ENCODE measurements at regions not wholly inside any gene's neighbourhood (a gene's known extent, or its start where the extent isn't known, plus 50 kb on each side); places are given as distances from the start of the nearest gene placed in this dataset.

GRCh38 chr9:7452378-7452777 lies 347.2 kb downstream of the DMAC1 start:
- Histone ChIP-seq H3K9me3 (ENCODE audit: insufficient read depth, low read depth, low read length) (no peaks in the 10 kb centered on the region), H3K36me3 (ENCODE audit: insufficient read depth, low read length) (no peaks in the 10 kb centered on the region), H3K9ac (ENCODE audit: low read length) (no peak overlapping the region), H2AFZ (ENCODE audit: low read depth, low read length) (no peak overlapping the region), H3K4me1 (ENCODE audit: insufficient read depth, low read length) (no peaks in the 10 kb centered on the region), H3K4me3 (ENCODE audit: insufficient read depth, low read depth, low read length) (no peak overlapping the region), H3K79me2 (ENCODE audit: insufficient read depth, low read length) (no peaks in the 10 kb centered on the region), H3K4me2 (ENCODE audit: low read length) (no peak overlapping the region), H3K27me3 (ENCODE audit: insufficient read depth, low read length) (no peaks in the 10 kb centered on the region), H4K20me1 (ENCODE audit: insufficient read depth, low read length) (no peaks in the 10 kb centered on the region), H3K27ac (ENCODE audit: low read depth, low read length) (no peak overlapping the region)
- peak; percentile 34 for DNase-seq (ENCODE audit: low read depth)
- Mint-ChIP-seq H3K27ac (ENCODE audit: unreplicated experiment) (no peak overlapping the region), H3K4me1 (ENCODE audit: low read depth, unreplicated experiment) (peaks cover 8% of the 10 kb centered on the region), H3K27me3 (ENCODE audit: low read depth, unreplicated experiment) (no peaks in the 10 kb centered on the region), H3K4me3 (ENCODE audit: unreplicated experiment) (no peak overlapping the region), H3K36me3 (ENCODE audit: low read depth, unreplicated experiment) (no peaks in the 10 kb centered on the region), H3K9me3 (ENCODE audit: unreplicated experiment) (peaks cover 2% of the 10 kb centered on the region)
- TF ChIP-seq CTCF (IDR thresholded peaks at IDR 0.05; ENCODE audit: insufficient read depth, low read depth, low read length) (no peak), EZH2 (IDR thresholded peaks at IDR 0.05; ENCODE audit: insufficient read depth, low read length) (no peak)
- no peak for FAIRE-seq

- H3K27me3 Mint-ChIP-seq (ENCODE audit: low read depth, unreplicated experiment) = no peaks in the 10 kb centered on the region
- no peak overlapping the region for H3K4me3 Mint-ChIP-seq (ENCODE audit: unreplicated experiment)
- FAIRE-seq (no peak), DNase-seq (ENCODE audit: low read depth) (no peak)
- no peak overlapping the region for H3K27ac Mint-ChIP-seq (ENCODE audit: unreplicated experiment)
- Histone ChIP-seq H3K36me3 (ENCODE audit: insufficient read depth, low read length) (no peaks in the 10 kb centered on the region), H3K79me2 (ENCODE audit: insufficient read depth, low read length) (no peaks in the 10 kb centered on the region), H3K4me1 (ENCODE audit: insufficient read depth, low read length) (no peaks in the 10 kb centered on the region), H2AFZ (ENCODE audit: low read depth, low read length) (no peak overlapping the region), H3K4me3 (ENCODE audit: insufficient read depth, low read depth, low read length) (no peak overlapping the region), H4K20me1 (ENCODE audit: insufficient read depth, low read length) (no peaks in the 10 kb centered on the region), H3K27ac (ENCODE audit: low read depth, low read length) (no peak overlapping the region), H3K9me3 (ENCODE audit: insufficient read depth, low read depth, low read length) (no peaks in the 10 kb centered on the region), H3K27me3 (ENCODE audit: insufficient read depth, low read length) (no peaks in the 10 kb centered on the region), H3K9ac (ENCODE audit: low read length) (no peak overlapping the region), H3K4me2 (ENCODE audit: low read length) (no peak overlapping the region)
- no peak for TF ChIP-seq CTCF (IDR thresholded peaks at IDR 0.05; ENCODE audit: insufficient read depth, low read depth, low read length)
- H3K9me3 Mint-ChIP-seq (ENCODE audit: unreplicated experiment) = peaks cover 2% of the 10 kb centered on the region
- peaks cover 8% of the 10 kb centered on the region for H3K4me1 Mint-ChIP-seq (ENCODE audit: low read depth, unreplicated experiment)
- no peaks in the 10 kb centered on the region for H3K36me3 Mint-ChIP-seq (ENCODE audit: low read depth, unreplicated experiment)
Measured at GRCh38 chr9:7451062-7451461, 348.5 kb downstream of the DMAC1 start.

- Histone ChIP-seq H3K4me3 (ENCODE audit: insufficient read depth, low read depth, low read length) (no peak overlapping the region), H3K9ac (ENCODE audit: low read length) (no peak overlapping the region), H3K79me2 (ENCODE audit: insufficient read depth, low read length) (no peaks in the 10 kb centered on the region), H2AFZ (ENCODE audit: low read depth, low read length) (no peak overlapping the region), H3K4me2 (ENCODE audit: low read length) (no peak overlapping the region), H3K27me3 (ENCODE audit: insufficient read depth, low read length) (no peaks in the 10 kb centered on the region), H3K4me1 (ENCODE audit: insufficient read depth, low read length) (no peaks in the 10 kb centered on the region), H3K36me3 (ENCODE audit: insufficient read depth, low read length) (no peaks in the 10 kb centered on the region), H3K27ac (ENCODE audit: low read depth, low read length) (no peak overlapping the region), H4K20me1 (ENCODE audit: insufficient read depth, low read length) (no peaks in the 10 kb centered on the region), H3K9me3 (ENCODE audit: insufficient read depth, low read depth, low read length) (no peaks in the 10 kb centered on the region)
- H3K27me3 Mint-ChIP-seq (ENCODE audit: low read depth, unreplicated experiment) = no peaks in the 10 kb centered on the region
- H3K9me3 Mint-ChIP-seq (ENCODE audit: unreplicated experiment) = no peaks in the 10 kb centered on the region
- FAIRE-seq (no peak), DNase-seq (ENCODE audit: low read depth) (peak; percentile 6)
- no peak for TF ChIP-seq EZH2 (IDR thresholded peaks at IDR 0.05; ENCODE audit: insufficient read depth, low read length)
- TF ChIP-seq CTCF (IDR thresholded peaks at IDR 0.05; ENCODE audit: insufficient read depth, low read depth, low read length) = no peak
- no peaks in the 10 kb centered on the region for H3K4me1 Mint-ChIP-seq (ENCODE audit: low read depth, unreplicated experiment)
- no peak overlapping the region for H3K4me3 Mint-ChIP-seq (ENCODE audit: unreplicated experiment)
- no peak overlapping the region for H3K27ac Mint-ChIP-seq (ENCODE audit: unreplicated experiment)
- H3K36me3 Mint-ChIP-seq (ENCODE audit: low read depth, unreplicated experiment) = no peaks in the 10 kb centered on the region
Measured at GRCh38 chr9:7443541-7443940, 356.0 kb downstream of the DMAC1 start.

All from astrocyte (in vitro differentiated cells and primary cell).